ENCODE measurements at regions not wholly inside any gene's neighbourhood (a gene's known extent, or its start where the extent isn't known, plus 50 kb on each side); places are given as distances from the start of the nearest gene placed in this dataset.
"Not testable (repeated sequence)": the region's sequence is repeated elsewhere in the genome, so short reads cannot be mapped to it uniquely, and the experiment has no call there.

- DNase-seq: no peak
Observed at GRCh38 chr7:81111781-81112540, 193.1 kb upstream of the SEMA3C start.

DNA sequence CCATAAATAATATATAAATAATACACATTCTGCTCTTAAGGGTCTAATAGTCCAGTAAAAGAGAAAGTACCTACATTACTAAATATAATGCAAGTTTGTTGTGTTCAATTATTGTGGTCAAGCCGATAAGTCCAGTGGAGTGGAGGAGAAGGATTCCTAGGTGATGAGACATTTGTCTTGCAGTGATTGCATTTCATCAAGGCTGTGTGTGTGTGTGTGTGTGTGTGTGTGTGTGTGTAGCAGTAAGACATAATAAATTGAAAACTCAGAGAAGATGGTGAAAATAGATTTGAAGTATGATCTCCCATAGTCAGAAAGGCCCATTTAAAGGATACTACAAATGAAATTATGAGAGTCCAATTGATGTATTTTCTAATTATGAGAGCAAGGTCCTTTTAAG is 192.5 kb upstream of the SEMA3C start:
- DNase-seq: no peak

- DNase-seq: no peak
Observed at GRCh38 chr7:81110673-81111072, 191.8 kb upstream of the SEMA3C start.

GRCh38 chr7:81098213-81098612 is 179.4 kb upstream of the SEMA3C start:
- no peak for DNase-seq

- no peak for DNase-seq
Observed at GRCh38 chr7:81094952-81095351, 176.1 kb upstream of the SEMA3C start.

GRCh38 chr7:81081616-81082015 is 162.8 kb upstream of the SEMA3C start:
- no peak for DNase-seq

DNA sequence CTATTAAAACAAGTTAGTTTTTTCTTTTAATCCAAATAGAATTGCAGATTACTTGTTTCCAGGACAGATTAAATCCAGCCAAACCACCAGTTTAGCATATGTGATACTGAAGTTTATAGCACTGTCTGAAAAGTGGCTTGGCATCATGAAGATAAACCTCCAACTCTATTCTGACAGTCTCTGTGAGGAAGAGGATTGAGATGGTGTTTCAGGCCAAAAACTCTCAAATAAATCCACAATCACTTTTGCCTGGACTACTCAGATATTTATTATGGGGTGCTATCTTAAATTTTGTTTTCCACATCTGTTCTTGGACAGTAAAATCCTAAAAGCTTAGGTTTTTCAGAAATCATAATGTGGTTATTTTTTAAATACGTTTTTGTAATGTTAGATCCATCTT is 161.7 kb upstream of the SEMA3C start:
- no peak for DNase-seq

DNA sequence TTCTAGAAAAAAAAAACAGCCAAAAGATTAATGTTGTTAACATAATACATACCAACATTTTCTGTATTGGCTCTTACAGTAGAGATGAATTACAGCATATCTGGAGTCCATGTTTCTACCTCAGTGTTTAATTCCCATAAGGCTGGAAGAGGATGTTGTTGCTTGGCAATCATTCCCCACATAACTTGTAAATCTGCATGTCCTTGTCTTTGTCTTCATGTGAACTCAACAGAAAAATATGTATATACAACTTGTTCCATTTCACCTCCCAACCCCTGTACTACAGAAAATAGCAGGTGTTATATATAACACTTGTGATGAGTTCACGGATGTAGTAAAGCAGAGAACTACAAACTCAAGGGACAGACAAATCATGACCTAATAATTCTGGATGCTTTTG is 160.9 kb upstream of the SEMA3C start:
- DNase-seq: no peak

- DNase-seq: no peak
Observed at GRCh38 chr7:81075150-81075549, 156.3 kb upstream of the SEMA3C start.

GRCh38 chr7:81074406-81074805 is 155.6 kb upstream of the SEMA3C start:
- DNase-seq: no peak

GRCh38 chr7:81073931-81074251 is 155.0 kb upstream of the SEMA3C start:
- no peak for DNase-seq

DNA sequence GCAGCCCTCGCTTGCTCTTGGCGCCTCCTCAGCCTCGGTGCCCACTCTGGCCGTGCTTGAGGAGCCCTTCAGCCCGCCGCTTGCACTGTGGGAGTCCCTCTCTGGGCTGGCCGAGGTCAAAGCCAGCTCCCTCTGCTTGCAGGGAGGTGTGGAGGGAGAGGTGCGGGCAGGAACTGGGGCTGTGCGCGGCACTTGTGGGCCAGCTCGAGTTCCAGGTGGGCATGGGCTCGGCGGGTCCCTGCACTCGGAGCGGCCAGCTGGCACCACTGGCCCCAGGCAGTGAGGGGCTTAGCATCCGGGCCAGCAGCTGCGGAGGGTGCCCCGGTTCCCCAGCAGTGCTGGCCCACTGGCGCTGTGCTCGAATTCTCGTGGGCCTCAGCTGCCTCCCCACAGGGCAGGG is 152.1 kb upstream of the SEMA3C start:
- no peak for DNase-seq

- no peak for DNase-seq
Observed at GRCh38 chr7:81066797-81067196, 147.9 kb upstream of the SEMA3C start.

- DNase-seq: no peak
Observed at GRCh38 chr7:81064426-81064825, 145.6 kb upstream of the SEMA3C start.

- no peak for DNase-seq
Observed at GRCh38 chr7:81062755-81063154, 143.9 kb upstream of the SEMA3C start.

DNA sequence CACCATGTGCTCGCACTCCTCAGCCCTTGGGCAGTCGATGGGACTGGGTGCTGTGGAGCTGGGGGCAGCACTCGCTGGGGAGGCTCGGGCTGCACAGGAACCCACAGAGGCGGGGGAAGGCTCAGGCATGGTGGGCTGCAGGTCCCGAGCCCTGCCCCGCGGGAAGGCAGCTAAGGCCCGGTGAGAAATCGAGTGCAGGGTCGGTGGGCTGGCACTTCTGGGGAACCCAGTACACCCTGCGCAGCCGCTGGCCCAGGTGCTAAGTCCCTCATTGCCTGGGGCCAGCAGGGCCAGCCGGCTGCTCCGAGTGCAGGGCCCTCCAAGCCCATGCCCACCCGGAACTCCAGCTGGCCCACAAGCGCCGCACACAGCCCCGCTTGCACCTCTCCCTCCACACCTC is 138.6 kb upstream of the SEMA3C start:
- not testable (repeated sequence) for DNase-seq

- no peak for DNase-seq
Observed at GRCh38 chr7:81053623-81054022, 134.8 kb upstream of the SEMA3C start.

DNA sequence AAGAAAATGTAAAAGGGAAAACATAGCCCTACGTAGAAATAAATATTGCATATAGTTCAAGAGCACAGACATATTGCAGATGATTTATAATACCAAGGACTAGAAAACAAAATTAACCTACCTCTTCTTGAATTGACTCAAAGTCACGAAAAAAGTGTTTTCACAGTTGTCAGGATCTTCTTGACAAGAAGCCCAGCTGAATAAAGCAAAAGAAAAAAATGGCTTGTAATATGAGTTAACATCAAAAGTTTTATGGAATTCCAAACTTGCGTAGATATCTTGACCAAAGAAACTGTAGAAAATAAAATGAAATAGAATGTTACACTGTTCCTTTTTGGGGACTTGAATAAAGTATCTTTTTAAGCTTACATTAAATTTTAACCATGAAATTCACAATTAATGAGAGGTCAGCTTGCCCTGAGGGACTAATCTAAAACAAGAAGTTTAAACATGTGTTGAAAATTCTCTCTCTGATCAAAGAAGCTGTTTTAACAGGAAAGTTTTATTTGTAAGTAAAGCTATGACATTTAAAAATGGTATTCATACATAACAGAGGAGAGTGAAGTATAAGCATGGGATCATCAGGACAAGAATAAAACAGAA is 133.1 kb upstream of the SEMA3C start:
- no peak for DNase-seq

- no peak for DNase-seq
Observed at GRCh38 chr7:81045491-81046030, 126.7 kb upstream of the SEMA3C start.

GRCh38 chr7:81042646-81043045 is 123.8 kb upstream of the SEMA3C start:
- not testable (repeated sequence) for DNase-seq

GRCh38 chr7:81040496-81040895 is 121.6 kb upstream of the SEMA3C start:
- DNase-seq: no peak

DNA sequence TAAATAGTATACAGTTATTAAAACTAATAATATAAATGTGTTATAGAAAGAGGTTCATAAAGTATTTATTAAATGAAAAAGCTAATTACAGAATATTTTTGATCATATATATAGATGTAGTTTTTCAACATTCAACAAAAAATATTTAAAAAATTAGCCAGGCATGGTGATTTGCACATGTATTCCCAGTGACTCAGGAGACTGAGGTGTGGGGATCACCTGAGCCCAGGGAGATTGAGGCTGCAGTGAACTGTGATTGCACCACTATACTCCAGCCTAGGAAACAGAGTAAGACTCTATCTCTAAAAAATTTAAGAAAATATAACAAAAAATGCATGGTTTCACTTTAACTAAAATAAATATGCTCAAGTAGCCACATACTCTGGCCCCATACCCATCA is 118.0 kb upstream of the SEMA3C start:
- DNase-seq: no peak

DNA sequence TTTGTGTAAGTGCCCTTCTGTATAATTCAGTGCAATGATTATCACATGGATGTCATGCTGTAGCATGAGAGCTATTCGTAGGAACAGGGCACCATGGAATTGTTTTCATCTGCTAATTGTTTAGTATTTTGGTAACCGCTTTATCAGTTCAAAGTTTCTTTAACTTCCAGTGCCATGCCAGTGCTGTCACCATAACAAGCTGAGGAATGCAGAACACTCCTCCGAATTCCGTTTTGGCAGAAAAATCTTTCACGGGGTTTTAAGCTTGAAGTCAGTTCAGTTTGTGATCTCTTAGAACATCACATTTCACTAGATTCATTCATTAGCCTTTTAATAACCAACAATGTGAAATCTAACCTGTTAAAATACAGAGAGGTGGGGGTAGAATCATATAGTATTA is 117.2 kb upstream of the SEMA3C start:
- DNase-seq: no peak

GRCh38 chr7:81031996-81032395 is 113.1 kb upstream of the SEMA3C start:
- DNase-seq: no peak

DNA sequence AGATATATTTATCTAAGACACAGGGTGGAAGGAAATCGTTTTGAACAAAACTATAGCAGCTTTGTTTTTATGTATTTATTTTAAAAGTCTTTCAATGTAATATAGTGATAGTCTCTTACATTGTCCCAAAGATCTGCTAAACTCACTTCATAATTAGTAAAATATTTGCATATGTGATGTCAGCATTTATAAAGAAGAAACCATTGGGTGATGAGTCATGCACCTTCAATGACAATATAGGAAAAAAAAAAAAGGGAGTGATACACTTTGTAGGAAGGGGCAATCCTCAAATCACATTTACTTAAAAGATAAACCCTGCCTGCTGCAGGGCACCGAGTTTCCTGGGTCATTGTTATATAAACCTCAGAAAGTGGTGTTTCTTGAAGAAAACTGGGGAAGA is 112.4 kb upstream of the SEMA3C start:
- no peak for DNase-seq
